Endodermal cell (in vitro differentiated cells): ENCODE measurements at regions not wholly inside any gene's neighbourhood (a gene's known extent, or its start where the extent isn't known, plus 50 kb on each side); places are given as distances from the start of the nearest gene placed in this dataset.

ENCODE experiments used
- DNase-seq: peaks from one replicate; pipeline ENCODE4 v3.0.0-alpha.2; 2017
- H3K27ac ChIP-seq: 2 replicates; pipeline ENCODE4 v1.5.1; 2013; ENCODE audit warnings: mild to moderate bottlenecking, low read depth, low read length, moderate library complexity
- H3K27me3 ChIP-seq: 2 replicates; pipeline ENCODE4 v1.6.1; 2013; ENCODE audit warnings: mild to moderate bottlenecking, low read length, moderate library complexity; ENCODE audit not compliant: insufficient read depth, control insufficient read depth, poor library complexity, severe bottlenecking
- H3K36me3 ChIP-seq: 2 replicates; pipeline ENCODE4 v1.7.0; 2013; ENCODE audit warnings: mild to moderate bottlenecking, low read length, moderate library complexity; ENCODE audit not compliant: control insufficient read depth, insufficient read depth
- H3K4me1 ChIP-seq: one replicate; pipeline ENCODE4 v1.7.0; 2013; ENCODE audit warnings: low read length; ENCODE audit not compliant: control insufficient read depth, insufficient read depth
- H3K4me3 ChIP-seq: 2 replicates; pipeline ENCODE4 v1.5.1; 2013; ENCODE audit warnings: mild to moderate bottlenecking, low read length, moderate library complexity
- H3K9ac ChIP-seq: 2 replicates; pipeline ENCODE4 v1.6.1; 2013; ENCODE audit warnings: mild to moderate bottlenecking, low read length, moderate library complexity; ENCODE audit not compliant: poor library complexity, severe bottlenecking; ENCODE audit errors: extremely low read depth
- H3K9me3 ChIP-seq: 2 replicates; pipeline ENCODE4 v1.6.1; 2013; ENCODE audit warnings: mild to moderate bottlenecking, low read length, moderate library complexity; ENCODE audit not compliant: control insufficient read depth
- H3K27ac Mint-ChIP-seq: 2 replicates; pipeline ENCODE4 v1.8.0; 2020; ENCODE audit warnings: mixed read lengths
- H3K27me3 Mint-ChIP-seq: 2 replicates; pipeline ENCODE4 v1.8.0; 2021; ENCODE audit warnings: mild to moderate bottlenecking, mixed read lengths; ENCODE audit not compliant: insufficient read depth
- H3K36me3 Mint-ChIP-seq: 2 replicates; pipeline ENCODE4 v1.8.0; 2020; ENCODE audit warnings: low read depth, mixed read lengths
- H3K4me1 Mint-ChIP-seq: 2 replicates; pipeline ENCODE4 v1.8.0; 2020; ENCODE audit warnings: mixed read lengths
- H3K4me3 Mint-ChIP-seq: 2 replicates; pipeline ENCODE4 v1.8.0; 2020; ENCODE audit warnings: mild to moderate bottlenecking, moderate library complexity, mixed read lengths
- H3K9me3 Mint-ChIP-seq: 2 replicates; pipeline ENCODE4 v1.8.0; 2020; ENCODE audit warnings: mild to moderate bottlenecking, mixed read lengths
- CTCF ChIP-seq: fragments of 200-600 bp; sonication (generic); conservative IDR thresholded peaks from 2 replicates; pipeline ENCODE4 v1.5.0; 2021; ENCODE audit warnings: antibody characterized with exemption, mild to moderate bottlenecking
- WGBS, 2 experiments: methylation state at CpG; one replicate each; pipeline versions ENCODE4 v1.1.5 to v1.1.7; 2013; ENCODE audit warnings: missing lambda C conversion rate in 2 of 2, mixed read lengths in 1 of 2; ENCODE audit not compliant: insufficient coverage in 1 of 2, insufficient read length in 1 of 2; 5-methylcytosine and 5-hydroxymethylcytosine counted together

- DNase-seq = no peak
- Histone ChIP-seq H3K4me1 (no peaks in the 10 kb centered on the region), H3K9me3 (no peaks in the 10 kb centered on the region), H3K27me3 (no peaks in the 10 kb centered on the region), H3K27ac (no peak overlapping the region), H3K4me3 (no peak overlapping the region), H3K36me3 (no peaks in the 10 kb centered on the region), H3K9ac (no peak overlapping the region)
- no peak for TF ChIP-seq CTCF
- Mint-ChIP-seq H3K9me3 (no peaks in the 10 kb centered on the region), H3K4me3 (no peak overlapping the region), H3K27me3 (peaks cover 3% of the 10 kb centered on the region), H3K4me1 (peaks cover 2% of the 10 kb centered on the region), H3K27ac (no peak overlapping the region), H3K36me3 (no peaks in the 10 kb centered on the region)
Observed at GRCh38 chr14:48973151-48973550, 613.0 kb downstream of the RPS29 start.

GRCh38 chr14:48970943-48971342 lies 615.2 kb downstream of the RPS29 start:
- no peak overlapping the region for H3K4me3 ChIP-seq
- no peak for DNase-seq
- no peak overlapping the region for H3K27ac Mint-ChIP-seq
- no peaks in the 10 kb centered on the region for H3K36me3 ChIP-seq
- H3K9me3 Mint-ChIP-seq = no peaks in the 10 kb centered on the region
- H3K27me3 ChIP-seq = no peaks in the 10 kb centered on the region
- H3K4me1 Mint-ChIP-seq = no peaks in the 10 kb centered on the region
- no peak overlapping the region for H3K9ac ChIP-seq
- no peaks in the 10 kb centered on the region for H3K4me1 ChIP-seq
- no peak for TF ChIP-seq CTCF
- no peak overlapping the region for H3K4me3 Mint-ChIP-seq
- no peaks in the 10 kb centered on the region for H3K36me3 Mint-ChIP-seq
- H3K27ac ChIP-seq = no peak overlapping the region
- H3K9me3 ChIP-seq = no peaks in the 10 kb centered on the region
- H3K27me3 Mint-ChIP-seq = peaks cover 3% of the 10 kb centered on the region

GRCh38 chr14:48967419-48967818 lies 618.8 kb downstream of the RPS29 start:
- no peak overlapping the region for H3K4me3 ChIP-seq
- Mint-ChIP-seq H3K27me3 (peaks cover 3% of the 10 kb centered on the region), H3K27ac (no peak overlapping the region), H3K9me3 (no peaks in the 10 kb centered on the region), H3K4me1 (peaks cover 9% of the 10 kb centered on the region), H3K36me3 (no peaks in the 10 kb centered on the region), H3K4me3 (no peak overlapping the region)
- H3K9ac ChIP-seq = no peak overlapping the region
- H3K36me3 ChIP-seq = no peaks in the 10 kb centered on the region
- no peak overlapping the region for H3K27ac ChIP-seq
- no peaks in the 10 kb centered on the region for H3K4me1 ChIP-seq
- H3K9me3 ChIP-seq = no peaks in the 10 kb centered on the region
- no peaks in the 10 kb centered on the region for H3K27me3 ChIP-seq
- no peak for DNase-seq
- WGBS, 2 experiments = 75 to 100% methylated on average over 1 to 3 of the region's 3 CpGs
- TF ChIP-seq CTCF = no peak
